22Rv1 (cell line): ENCODE measurements at regions not wholly inside any gene's neighbourhood (a gene's known extent, or its start where the extent isn't known, plus 50 kb on each side); places are given as distances from the start of the nearest gene placed in this dataset.

Experiments
- ZFX ChIP-seq: fragments of 450-650 bp; IDR thresholded peaks from 2 replicates; pipeline ENCODE4 v1.6.1; 2017; ENCODE audit warnings: antibody characterized with exemption, borderline replicate concordance
- TF ChIP-seq, protein P1 (sequence below): fragments of 450-650 bp; IDR thresholded peaks from 2 replicates; pipeline ENCODE4 v1.5.1; 2017; ENCODE audit warnings: mild to moderate bottlenecking

DNA sequence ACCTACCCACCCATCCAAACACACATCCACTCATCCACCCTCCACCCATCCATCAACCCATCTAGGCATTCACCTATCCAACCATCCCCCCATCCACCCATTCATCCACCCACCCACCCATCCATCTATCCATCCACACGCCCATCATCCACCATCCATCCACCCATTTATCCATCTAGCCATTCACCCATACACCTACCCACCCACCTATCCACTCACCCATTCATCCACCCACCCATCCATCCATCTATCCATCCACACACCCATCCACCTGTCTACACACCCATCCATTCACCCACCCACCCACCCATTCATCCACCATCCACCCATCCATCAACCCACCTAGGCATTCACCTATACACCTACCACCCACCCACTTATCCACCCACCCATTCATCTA lies 72.6 kb upstream of the GALNT9 start:
- TF ChIP-seq, protein P1, sequence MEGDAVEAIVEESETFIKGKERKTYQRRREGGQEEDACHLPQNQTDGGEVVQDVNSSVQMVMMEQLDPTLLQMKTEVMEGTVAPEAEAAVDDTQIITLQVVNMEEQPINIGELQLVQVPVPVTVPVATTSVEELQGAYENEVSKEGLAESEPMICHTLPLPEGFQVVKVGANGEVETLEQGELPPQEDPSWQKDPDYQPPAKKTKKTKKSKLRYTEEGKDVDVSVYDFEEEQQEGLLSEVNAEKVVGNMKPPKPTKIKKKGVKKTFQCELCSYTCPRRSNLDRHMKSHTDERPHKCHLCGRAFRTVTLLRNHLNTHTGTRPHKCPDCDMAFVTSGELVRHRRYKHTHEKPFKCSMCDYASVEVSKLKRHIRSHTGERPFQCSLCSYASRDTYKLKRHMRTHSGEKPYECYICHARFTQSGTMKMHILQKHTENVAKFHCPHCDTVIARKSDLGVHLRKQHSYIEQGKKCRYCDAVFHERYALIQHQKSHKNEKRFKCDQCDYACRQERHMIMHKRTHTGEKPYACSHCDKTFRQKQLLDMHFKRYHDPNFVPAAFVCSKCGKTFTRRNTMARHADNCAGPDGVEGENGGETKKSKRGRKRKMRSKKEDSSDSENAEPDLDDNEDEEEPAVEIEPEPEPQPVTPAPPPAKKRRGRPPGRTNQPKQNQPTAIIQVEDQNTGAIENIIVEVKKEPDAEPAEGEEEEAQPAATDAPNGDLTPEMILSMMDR = no peak
- TF ChIP-seq ZFX = no peak
